Activated naive CD4-positive, alpha-beta T cell treated with anti-CD3 and anti-CD28 coated beads, Interleukin-2, amount 50 U/mL, for 24 hours (primary cell): ENCODE measurements at regions not wholly inside any gene's neighbourhood (a gene's known extent, or its start where the extent isn't known, plus 50 kb on each side); places are given as distances from the start of the nearest gene placed in this dataset.

Experiments used
- H3K27ac Mint-ChIP-seq: one replicate; pipeline ENCODE4 v1.8.0; 2021; ENCODE audit warnings: mild to moderate bottlenecking, mixed read lengths
- H3K27me3 Mint-ChIP-seq: one replicate; pipeline ENCODE4 v1.8.0; 2021; ENCODE audit warnings: mixed read lengths
- H3K36me3 Mint-ChIP-seq: one replicate; pipeline ENCODE4 v1.8.0; 2021; ENCODE audit warnings: mixed read lengths
- H3K4me1 Mint-ChIP-seq: one replicate; pipeline ENCODE4 v1.8.0; 2021; ENCODE audit warnings: mixed read lengths
- H3K4me3 Mint-ChIP-seq: one replicate; pipeline ENCODE4 v1.8.0; 2021; ENCODE audit warnings: mild to moderate bottlenecking, mixed read lengths
- H3K9me3 Mint-ChIP-seq: one replicate; pipeline ENCODE4 v1.8.0; 2021; ENCODE audit warnings: mixed read lengths

DNA sequence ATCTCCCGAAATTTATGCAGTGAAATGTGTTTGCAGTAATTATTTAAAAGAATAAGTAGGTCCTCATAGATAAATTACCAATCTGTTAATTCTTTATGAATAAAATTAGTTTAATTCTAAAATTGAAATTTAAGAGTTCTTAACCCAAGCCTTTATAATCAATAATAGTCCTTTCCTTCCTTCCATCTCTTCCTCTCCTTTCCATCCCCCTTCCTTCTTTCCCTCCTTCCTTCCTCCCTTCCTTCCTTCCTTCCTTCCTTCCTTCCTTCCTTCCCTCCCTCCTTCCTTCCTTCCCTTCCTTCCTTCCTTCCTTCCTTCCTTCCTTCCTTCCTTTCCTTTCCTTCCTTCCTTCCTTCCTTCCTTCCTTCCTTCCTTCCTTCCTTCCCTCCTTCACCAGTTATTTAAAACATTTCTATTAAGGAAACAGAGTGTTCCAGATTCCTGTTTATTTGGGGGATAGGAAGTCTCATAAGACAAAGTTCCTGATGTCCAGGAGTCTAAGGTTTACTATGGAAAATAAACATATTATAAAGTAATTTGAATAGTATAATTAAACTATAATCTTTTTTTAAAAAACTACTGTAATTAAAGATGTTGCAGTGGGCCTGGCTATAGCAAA, 285.3 kb upstream of the NOX3 start:
- no peaks in the 10 kb centered on the region for H3K4me1 Mint-ChIP-seq
- H3K4me3 Mint-ChIP-seq, result no peak overlapping the region
- peaks cover 4% of the 10 kb centered on the region for H3K27me3 Mint-ChIP-seq
- H3K9me3 Mint-ChIP-seq, result no peaks in the 10 kb centered on the region
- H3K36me3 Mint-ChIP-seq, result no peaks in the 10 kb centered on the region
- no peak overlapping the region for H3K27ac Mint-ChIP-seq

DNA sequence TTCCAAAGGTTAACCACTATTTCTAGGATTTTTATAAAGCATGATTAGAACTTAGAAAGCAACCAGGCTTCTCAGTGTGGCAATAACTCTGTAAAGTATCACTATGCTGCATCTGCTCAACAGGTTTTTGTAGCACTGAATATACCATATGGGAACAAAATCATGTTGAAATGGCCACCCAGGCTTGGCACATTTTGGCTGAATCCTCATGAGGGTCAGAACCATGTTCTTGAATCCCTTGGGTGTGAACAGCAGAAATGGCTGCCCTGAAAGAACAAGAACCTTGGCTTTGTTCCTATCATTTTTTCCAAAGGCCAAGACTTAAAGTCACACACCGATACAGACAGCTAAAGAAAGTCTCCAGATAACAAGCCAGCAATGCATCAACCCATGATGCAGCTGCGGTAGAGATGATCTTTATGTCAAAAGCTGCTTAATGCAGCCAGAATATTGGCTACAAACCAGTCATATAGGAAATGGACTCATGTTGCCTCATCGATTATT, 283.0 kb upstream of the NOX3 start:
- H3K36me3 Mint-ChIP-seq, result no peaks in the 10 kb centered on the region
- no peaks in the 10 kb centered on the region for H3K4me1 Mint-ChIP-seq
- H3K4me3 Mint-ChIP-seq, result no peak overlapping the region
- H3K27ac Mint-ChIP-seq, result no peak overlapping the region
- no peaks in the 10 kb centered on the region for H3K9me3 Mint-ChIP-seq
- H3K27me3 Mint-ChIP-seq, result peaks cover 3% of the 10 kb centered on the region

DNA sequence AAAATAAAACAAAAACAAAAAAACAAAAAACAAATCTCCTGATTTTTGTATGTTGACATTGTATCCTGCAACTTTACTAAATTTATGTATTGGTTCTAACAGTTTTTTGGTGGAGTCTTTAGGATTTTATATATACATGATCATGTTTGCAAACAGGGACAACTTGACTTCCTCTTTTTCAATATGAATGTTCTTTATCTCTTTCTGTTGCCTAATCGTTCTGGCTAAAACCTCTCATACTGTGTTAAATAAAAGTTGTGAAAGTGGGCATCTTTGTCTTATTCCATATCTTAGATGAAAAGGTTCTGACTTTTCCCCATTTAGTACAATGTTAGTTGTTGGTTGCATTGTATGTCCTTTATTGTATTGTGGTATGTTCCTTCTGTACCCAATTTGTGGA, 261.7 kb upstream of the NOX3 start:
- Mint-ChIP-seq H3K4me1 (no peaks in the 10 kb centered on the region), H3K27me3 (peaks cover 11% of the 10 kb centered on the region), H3K36me3 (no peaks in the 10 kb centered on the region), H3K27ac (no peak overlapping the region), H3K4me3 (no peak overlapping the region), H3K9me3 (no peaks in the 10 kb centered on the region)

DNA sequence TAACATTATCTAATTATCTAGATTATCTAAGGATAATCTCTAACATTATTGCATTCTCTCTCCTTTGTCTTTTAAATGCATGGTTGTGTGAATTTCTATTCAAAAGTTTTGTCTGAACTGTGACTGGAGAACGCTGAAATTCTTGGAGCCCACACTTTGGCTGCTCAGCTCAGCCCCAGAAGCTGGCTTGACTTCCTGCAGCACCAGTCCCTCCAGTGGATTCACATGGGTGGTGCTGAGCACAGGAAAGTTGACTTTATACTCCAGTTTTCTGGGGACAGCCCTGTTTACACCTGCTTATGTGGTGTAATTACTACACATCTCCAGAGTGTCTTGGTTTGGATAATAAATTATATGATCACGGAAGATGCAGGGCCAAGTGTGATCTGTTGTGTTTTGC, 255.1 kb upstream of the NOX3 start:
- Mint-ChIP-seq H3K36me3 (no peaks in the 10 kb centered on the region), H3K27ac (no peak overlapping the region), H3K9me3 (no peaks in the 10 kb centered on the region), H3K4me3 (no peak overlapping the region), H3K4me1 (no peaks in the 10 kb centered on the region), H3K27me3 (peaks cover 4% of the 10 kb centered on the region)

DNA sequence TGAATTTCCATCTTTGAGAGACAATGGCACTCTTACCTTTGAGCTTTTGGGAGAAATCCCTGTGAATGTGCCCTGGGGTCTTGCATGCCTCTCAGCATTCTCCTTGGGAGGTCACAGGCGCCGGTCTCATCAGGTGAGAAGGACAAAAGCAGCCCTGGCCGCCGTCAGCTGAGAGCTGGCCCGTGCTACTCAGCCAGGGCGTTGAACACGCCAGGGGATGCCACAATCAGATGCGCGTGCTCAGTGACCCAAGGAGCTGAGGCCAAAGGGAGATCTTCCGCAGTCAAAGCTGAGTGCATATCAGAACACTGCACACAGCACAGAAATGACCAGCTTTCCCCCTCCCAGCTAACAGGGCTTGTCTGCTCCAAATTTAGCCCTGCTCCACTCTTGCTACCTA, 253.6 kb upstream of the NOX3 start:
- Mint-ChIP-seq H3K4me1 (no peaks in the 10 kb centered on the region), H3K4me3 (no peak overlapping the region), H3K27me3 (peaks cover 4% of the 10 kb centered on the region), H3K36me3 (no peaks in the 10 kb centered on the region), H3K27ac (no peak overlapping the region), H3K9me3 (peaks cover under 1% of the 10 kb centered on the region)

DNA sequence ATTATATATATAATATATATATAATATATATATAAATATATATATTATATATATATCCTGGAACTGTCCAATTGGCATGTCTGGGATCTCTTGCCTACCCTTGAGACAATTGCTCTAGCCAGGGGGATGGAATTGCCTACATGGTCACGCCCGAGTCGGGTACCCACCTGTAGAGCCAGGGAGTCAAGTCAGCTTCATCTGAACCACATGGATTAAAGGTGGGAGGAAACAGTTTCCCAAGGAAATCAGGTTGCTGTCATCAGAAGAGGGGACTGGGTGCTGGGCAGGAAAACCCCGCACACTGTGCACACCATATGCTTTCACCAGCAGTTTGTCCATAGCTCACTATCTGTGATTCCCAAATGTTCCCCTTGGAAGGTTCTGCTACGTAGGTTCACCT, 252.5 kb upstream of the NOX3 start:
- no peaks in the 10 kb centered on the region for H3K4me1 Mint-ChIP-seq

DNA sequence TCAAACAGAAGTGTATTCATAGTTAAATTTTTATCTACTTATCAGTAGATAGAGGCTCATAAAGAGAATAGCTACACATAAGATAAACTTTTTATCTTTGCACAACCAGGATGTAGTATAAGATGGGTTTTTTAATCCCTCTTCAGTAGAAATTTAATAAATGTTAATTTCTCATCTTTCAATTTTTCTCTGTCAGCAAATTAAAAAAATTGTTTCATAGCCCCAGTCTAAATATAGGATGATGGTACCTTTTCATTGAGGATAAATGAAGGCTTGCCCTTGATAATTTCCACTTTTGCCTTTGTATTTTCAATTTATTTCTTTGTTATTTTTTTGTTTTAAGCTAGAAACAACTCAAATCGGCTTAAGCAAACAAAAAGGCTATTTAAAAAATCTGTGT, 251.2 kb upstream of the NOX3 start:
- no peak overlapping the region for H3K4me3 Mint-ChIP-seq

More for the DNA sequence above, 252.5 kb upstream of the NOX3 start:
- Mint-ChIP-seq H3K27me3 (peaks cover 10% of the 10 kb centered on the region), H3K9me3 (peaks cover 6% of the 10 kb centered on the region), H3K4me3 (no peak overlapping the region), H3K36me3 (no peaks in the 10 kb centered on the region), H3K27ac (no peak overlapping the region)

DNA sequence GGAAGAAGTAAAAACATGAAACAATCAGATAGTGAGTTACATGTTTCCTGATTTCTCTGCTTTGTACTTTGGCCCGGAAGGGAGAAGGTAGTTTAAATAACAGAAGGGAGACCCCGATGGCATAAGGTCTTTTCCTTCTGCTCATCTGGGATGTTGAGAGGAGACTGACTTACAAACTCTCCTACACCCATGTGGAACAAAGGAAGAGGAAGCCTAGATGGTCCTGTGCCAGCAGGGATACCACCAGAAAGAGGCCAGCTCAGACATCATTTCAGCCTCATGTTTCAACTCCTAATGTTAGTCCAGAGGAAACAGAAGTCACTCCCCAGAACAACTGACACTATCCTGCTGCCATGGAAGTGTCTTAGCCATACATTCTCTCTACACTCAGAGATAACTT, 250.7 kb upstream of the NOX3 start:
- H3K4me3 Mint-ChIP-seq, result no peak overlapping the region
- no peaks in the 10 kb centered on the region for H3K4me1 Mint-ChIP-seq
- H3K9me3 Mint-ChIP-seq, result peaks cover 6% of the 10 kb centered on the region
- H3K36me3 Mint-ChIP-seq, result no peaks in the 10 kb centered on the region
- no peak overlapping the region for H3K27ac Mint-ChIP-seq
- H3K27me3 Mint-ChIP-seq, result peaks cover 8% of the 10 kb centered on the region

More for the DNA sequence above, 251.2 kb upstream of the NOX3 start:
- H3K4me1 Mint-ChIP-seq, result no peaks in the 10 kb centered on the region
- no peak overlapping the region for H3K27ac Mint-ChIP-seq
- H3K36me3 Mint-ChIP-seq, result no peaks in the 10 kb centered on the region
- peaks cover 8% of the 10 kb centered on the region for H3K27me3 Mint-ChIP-seq
- peaks cover 6% of the 10 kb centered on the region for H3K9me3 Mint-ChIP-seq

DNA sequence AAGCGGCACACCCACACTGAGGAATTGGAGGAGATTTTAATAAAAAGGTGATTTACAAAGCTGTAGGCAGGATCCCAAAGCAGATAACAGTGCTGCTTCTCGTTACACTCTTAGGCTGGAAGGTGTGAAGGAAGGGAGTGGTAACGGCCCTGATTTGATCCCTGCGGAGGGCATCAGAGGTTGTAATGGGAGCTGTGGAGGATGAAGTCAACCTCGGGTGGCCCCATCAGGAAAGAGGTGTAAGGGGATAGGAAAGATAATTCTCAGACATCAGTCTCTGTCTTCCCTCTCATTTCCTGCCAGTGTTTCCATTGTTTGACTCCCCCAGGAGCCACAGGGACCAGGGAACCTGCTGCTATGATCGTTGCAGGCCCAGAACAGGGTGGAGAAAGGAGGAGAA, 245.7 kb upstream of the NOX3 start:
- H3K36me3 Mint-ChIP-seq, result no peaks in the 10 kb centered on the region
- H3K4me1 Mint-ChIP-seq, result no peaks in the 10 kb centered on the region
- H3K27me3 Mint-ChIP-seq, result peaks cover 6% of the 10 kb centered on the region
- H3K9me3 Mint-ChIP-seq, result peaks cover 6% of the 10 kb centered on the region
- no peak overlapping the region for H3K4me3 Mint-ChIP-seq
- no peak overlapping the region for H3K27ac Mint-ChIP-seq

DNA sequence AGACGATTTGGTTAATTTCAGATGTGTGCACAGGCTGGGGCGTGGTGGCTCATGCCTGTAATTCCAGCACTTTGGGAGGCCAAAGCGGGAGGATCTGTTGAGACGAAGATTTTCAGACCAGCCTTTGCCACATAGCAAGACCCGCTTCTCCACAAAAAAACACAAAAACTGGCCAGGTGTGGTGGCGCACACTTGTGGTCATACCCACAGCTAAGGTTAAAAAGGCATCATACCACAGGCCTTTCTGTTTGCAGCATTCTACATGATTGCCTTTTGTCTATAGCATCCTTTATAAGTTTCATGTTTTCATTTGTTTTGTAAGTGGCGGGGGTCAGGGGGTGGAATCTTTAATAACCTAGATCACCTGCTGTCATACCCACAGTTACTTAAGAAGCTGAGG, 239.9 kb upstream of the NOX3 start:
- Mint-ChIP-seq H3K27me3 (peaks cover 1% of the 10 kb centered on the region), H3K4me1 (no peaks in the 10 kb centered on the region), H3K4me3 (no peak overlapping the region)

DNA sequence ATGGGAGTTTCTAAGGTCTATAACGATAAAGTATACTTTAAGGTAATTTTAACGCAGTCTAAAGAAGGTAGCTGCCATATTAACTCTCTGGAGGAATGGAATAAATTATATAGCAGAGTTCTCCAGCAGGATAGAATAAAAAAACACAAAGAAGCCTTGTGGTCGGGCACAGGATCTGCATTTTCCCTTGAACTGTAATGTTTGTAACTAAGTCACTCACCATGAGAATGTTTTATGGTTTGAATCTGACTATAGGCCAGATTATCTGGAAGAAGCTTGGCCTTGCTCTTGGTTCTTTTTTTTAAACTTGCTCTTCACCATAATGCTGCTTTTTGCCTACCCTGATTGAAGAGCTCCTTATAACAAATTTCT, 238.8 kb upstream of the NOX3 start:
- Mint-ChIP-seq H3K4me1 (no peaks in the 10 kb centered on the region), H3K27me3 (peaks cover 1% of the 10 kb centered on the region), H3K36me3 (no peaks in the 10 kb centered on the region), H3K4me3 (no peak overlapping the region), H3K9me3 (no peaks in the 10 kb centered on the region), H3K27ac (no peak overlapping the region)

More for the DNA sequence above, 239.9 kb upstream of the NOX3 start:
- no peak overlapping the region for H3K27ac Mint-ChIP-seq
- H3K9me3 Mint-ChIP-seq, result no peaks in the 10 kb centered on the region
- no peaks in the 10 kb centered on the region for H3K36me3 Mint-ChIP-seq

DNA sequence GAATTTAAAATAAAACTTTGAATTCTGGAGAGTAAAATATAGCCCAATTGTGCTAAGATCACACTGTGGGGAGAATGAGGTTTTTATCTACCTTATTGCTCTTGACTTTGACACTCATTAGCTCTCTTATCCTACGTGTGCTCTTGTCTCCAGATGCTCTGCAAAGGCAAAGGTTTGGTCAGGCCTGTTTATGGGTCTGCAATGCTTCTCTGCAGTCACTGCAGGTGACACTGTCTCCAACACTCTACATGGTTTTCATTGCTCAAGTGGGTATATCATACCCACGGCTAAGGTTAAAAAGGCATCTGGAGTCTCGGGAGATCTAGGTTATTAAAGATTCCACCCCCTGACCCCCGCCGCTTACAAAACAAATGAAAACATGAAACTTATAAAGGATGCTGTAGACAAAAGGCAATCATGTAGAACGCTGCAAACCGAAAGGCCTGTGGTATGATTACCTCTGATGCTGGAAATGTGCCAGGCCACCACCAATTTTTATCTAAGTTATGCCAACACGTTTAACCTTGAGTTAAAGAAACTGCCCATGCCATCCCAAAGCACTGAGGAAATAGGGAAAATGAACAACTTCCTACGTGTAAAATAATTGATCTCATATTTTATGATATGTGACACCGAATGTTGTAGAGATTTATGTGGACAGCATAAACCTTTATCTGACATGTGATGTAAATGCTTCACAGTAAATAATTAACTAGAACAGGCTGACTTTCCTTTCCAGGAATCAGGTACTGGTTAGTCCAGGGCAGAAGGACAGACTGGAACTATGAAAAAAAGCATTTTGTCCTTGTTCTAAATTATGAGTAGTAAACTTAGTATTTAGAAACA, 238.2 kb upstream of the NOX3 start:
- no peaks in the 10 kb centered on the region for H3K9me3 Mint-ChIP-seq
- H3K27ac Mint-ChIP-seq, result no peak overlapping the region
- peaks cover 1% of the 10 kb centered on the region for H3K27me3 Mint-ChIP-seq
- no peaks in the 10 kb centered on the region for H3K36me3 Mint-ChIP-seq
- H3K4me3 Mint-ChIP-seq, result no peak overlapping the region
- H3K4me1 Mint-ChIP-seq, result no peaks in the 10 kb centered on the region

DNA sequence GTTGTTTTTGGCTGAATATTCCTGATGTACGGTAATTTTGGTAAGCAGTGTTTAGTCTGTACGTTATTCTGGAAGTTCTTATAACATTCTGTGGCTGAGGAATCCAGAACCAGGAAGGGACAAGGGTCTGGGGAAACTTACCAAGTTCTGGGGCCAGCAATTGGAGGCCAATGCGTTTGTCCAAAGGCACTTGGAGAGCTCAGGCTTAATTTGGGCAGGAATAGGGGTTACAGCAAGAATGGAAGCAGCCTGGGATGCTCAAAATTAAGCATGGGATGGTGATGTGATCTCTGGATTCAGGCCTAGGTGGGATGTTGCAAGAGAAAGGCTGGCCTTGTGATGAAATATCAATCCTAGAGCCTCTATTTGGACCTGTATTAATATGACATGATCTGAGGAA, 235.2 kb upstream of the NOX3 start:
- Mint-ChIP-seq H3K4me1 (no peaks in the 10 kb centered on the region), H3K4me3 (no peak overlapping the region), H3K36me3 (no peaks in the 10 kb centered on the region), H3K27ac (no peak overlapping the region), H3K9me3 (no peaks in the 10 kb centered on the region), H3K27me3 (peaks cover 1% of the 10 kb centered on the region)

DNA sequence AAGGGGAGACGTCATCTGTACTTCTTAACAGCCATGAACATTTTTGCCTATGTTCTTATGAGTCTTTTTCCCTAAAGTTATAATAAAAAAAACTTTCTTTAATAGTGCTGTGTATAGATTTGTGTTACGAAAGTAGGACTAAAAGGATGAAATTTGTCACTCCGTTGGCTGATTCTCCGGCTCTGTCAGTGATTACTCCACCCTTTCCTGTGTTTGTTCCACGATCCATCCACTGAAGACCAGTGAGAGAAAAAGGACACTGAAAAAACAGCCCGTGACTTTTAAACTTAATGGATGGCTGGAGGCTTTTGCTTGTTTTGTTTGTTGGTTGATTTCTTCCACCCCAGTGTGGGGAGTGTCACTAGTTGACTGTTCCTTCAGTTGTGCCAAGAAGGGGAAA, 232.0 kb upstream of the NOX3 start:
- Mint-ChIP-seq H3K9me3 (no peaks in the 10 kb centered on the region), H3K4me1 (no peaks in the 10 kb centered on the region), H3K36me3 (no peaks in the 10 kb centered on the region), H3K27ac (no peak overlapping the region), H3K27me3 (peaks cover 4% of the 10 kb centered on the region), H3K4me3 (no peak overlapping the region)

DNA sequence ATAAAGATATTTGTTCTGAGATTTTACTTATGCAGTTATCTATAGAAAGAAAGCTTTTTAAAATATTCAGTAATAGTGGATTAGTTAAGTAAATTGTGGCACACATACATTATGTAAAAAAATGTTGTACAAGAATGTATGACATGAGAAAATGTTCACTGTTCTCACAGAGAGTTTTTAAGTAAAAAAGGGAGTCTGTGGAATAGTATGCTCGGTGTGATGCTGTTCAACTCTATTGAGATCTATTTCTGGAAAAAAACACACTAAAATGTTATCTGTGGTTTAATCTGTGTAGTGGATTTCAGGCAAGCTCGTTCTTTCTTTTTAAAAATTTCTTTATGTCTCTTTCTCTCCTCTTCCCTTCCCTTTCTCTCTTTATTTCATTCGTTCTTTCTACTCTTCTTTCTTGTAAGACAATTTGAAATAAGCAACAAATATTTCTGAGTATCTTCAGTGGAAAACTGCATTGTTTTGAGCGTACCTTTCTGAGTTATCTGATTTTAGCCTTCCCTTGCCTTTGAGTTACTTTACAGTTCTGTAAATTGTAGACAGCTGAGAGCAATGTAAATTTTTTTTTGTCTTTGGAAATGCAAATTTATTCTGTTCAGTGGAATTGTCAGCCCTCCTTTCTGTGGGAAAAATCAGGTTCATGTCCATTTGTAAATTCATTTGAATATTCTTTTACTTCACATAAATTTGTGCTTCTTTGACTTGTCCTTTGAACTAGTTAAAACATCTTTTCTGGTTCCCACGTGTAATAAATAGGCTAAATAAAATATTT, 229.0 kb upstream of the NOX3 start:
- no peak overlapping the region for H3K27ac Mint-ChIP-seq

DNA sequence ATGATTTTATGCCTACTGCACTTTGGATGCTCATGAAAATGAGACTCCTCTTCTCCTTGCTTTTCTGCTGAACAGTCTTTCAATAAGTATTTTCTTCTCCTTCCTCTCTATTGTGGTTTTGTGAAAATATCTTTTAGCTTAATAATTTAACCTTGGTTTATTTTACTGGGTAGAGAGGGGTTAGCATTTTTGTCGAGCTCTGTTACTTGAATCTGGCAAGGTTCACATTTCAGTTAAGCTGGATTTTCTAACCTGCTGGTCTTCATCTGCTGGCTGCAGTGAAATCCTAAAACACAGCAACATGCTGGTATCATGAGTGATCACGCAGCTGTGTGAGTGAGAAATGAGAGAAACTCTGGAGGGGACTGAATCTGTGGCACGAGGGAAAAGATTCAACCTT, 222.7 kb upstream of the NOX3 start:
- Mint-ChIP-seq H3K9me3 (no peaks in the 10 kb centered on the region), H3K4me1 (no peaks in the 10 kb centered on the region), H3K36me3 (no peaks in the 10 kb centered on the region), H3K4me3 (no peak overlapping the region), H3K27me3 (peaks cover 3% of the 10 kb centered on the region), H3K27ac (no peak overlapping the region)

More for the DNA sequence above, 229.0 kb upstream of the NOX3 start:
- no peaks in the 10 kb centered on the region for H3K4me1 Mint-ChIP-seq
- H3K4me3 Mint-ChIP-seq, result no peak overlapping the region
- H3K36me3 Mint-ChIP-seq, result no peaks in the 10 kb centered on the region
- no peaks in the 10 kb centered on the region for H3K9me3 Mint-ChIP-seq
- peaks cover 2% of the 10 kb centered on the region for H3K27me3 Mint-ChIP-seq
